ENCODE measurements at regions not wholly inside any gene's neighbourhood (a gene's known extent, or its start where the extent isn't known, plus 50 kb on each side); places are given as distances from the start of the nearest gene placed in this dataset.

DNA sequence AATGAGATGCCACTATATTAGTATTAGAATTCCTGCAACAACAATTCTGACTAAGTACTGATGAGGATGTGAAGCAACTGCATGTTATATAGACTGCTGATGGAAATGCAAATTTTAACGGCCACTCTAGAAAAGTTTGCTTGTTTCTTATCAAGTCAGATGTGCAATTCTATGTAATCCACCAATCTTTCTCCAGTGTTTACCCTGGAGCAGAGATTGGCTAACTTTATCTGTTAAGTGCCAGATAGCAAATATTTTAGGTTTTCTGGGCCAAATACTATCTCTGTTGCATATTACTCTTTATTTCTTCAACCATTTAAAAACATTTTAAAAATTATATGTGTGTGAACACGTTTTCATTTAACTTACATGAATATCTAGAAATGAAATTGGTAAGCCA, 586.9 kb downstream of the FAM181B start:
- TF ChIP-seq, protein P1, sequence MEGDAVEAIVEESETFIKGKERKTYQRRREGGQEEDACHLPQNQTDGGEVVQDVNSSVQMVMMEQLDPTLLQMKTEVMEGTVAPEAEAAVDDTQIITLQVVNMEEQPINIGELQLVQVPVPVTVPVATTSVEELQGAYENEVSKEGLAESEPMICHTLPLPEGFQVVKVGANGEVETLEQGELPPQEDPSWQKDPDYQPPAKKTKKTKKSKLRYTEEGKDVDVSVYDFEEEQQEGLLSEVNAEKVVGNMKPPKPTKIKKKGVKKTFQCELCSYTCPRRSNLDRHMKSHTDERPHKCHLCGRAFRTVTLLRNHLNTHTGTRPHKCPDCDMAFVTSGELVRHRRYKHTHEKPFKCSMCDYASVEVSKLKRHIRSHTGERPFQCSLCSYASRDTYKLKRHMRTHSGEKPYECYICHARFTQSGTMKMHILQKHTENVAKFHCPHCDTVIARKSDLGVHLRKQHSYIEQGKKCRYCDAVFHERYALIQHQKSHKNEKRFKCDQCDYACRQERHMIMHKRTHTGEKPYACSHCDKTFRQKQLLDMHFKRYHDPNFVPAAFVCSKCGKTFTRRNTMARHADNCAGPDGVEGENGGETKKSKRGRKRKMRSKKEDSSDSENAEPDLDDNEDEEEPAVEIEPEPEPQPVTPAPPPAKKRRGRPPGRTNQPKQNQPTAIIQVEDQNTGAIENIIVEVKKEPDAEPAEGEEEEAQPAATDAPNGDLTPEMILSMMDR (IDR thresholded peaks at IDR 0.05), result no peak
- TF ChIP-seq EP300 (IDR thresholded peaks at IDR 0.05), result no peak
